Subcutaneous abdominal adipose tissue (tissue), 5 donors: ENCODE measurements at regions not wholly inside any gene's neighbourhood (a gene's known extent, or its start where the extent isn't known, plus 50 kb on each side); places are given as distances from the start of the nearest gene placed in this dataset.

Source experiments
- H3K27ac ChIP-seq: one replicate; pipeline ENCODE4 v1.7.0; 2013; ENCODE audit warnings: low read depth, mild to moderate bottlenecking, inconsistent platforms, low read length, moderate library complexity
- H3K27me3 ChIP-seq, 5 donors: one replicate each; pipeline ENCODE4 v1.7.0; 2013; ENCODE audit warnings: low read length in 5 of 5, inconsistent platforms in 1 of 5; ENCODE audit not compliant: control insufficient read depth in 5 of 5, insufficient read depth in 4 of 5
- H3K36me3 ChIP-seq, 5 donors: one replicate each; pipeline ENCODE4 v1.7.0; 2013; ENCODE audit warnings: low read length in 5 of 5; ENCODE audit not compliant: control insufficient read depth in 5 of 5, insufficient read depth in 5 of 5
- H3K4me1 ChIP-seq, 5 donors: one replicate each; pipeline ENCODE4 v1.7.0; 2013; ENCODE audit warnings: low read length in 5 of 5, mild to moderate bottlenecking in 3 of 5, moderate library complexity in 1 of 5; ENCODE audit not compliant: control insufficient read depth in 5 of 5, insufficient read depth in 5 of 5
- H3K4me3 ChIP-seq, 5 donors: one replicate each; pipeline ENCODE4 v1.7.0; 2013; ENCODE audit warnings: low read length in 5 of 5, low read depth in 1 of 5
- H3K9ac ChIP-seq, 5 donors: one replicate each; pipeline ENCODE4 v1.7.0; 2013; ENCODE audit warnings: low read length in 5 of 5, mild to moderate bottlenecking in 4 of 5, moderate library complexity in 3 of 5
- H3K9me3 ChIP-seq, 5 donors: one replicate each; pipeline ENCODE4 v1.7.0; 2013; ENCODE audit warnings: low read length in 5 of 5; ENCODE audit not compliant: control insufficient read depth in 5 of 5
- donor health status: healthy.
- donor health status: healthy.
- donor health status: healthy.
- donor health status: healthy.
- donor health status: healthy.

GRCh38 chr5:92749943-92750342, 831.1 kb downstream of the NR2F1-AS1 start:
- Histone ChIP-seq H3K4me1 (no peaks in the 10 kb centered on the region), H3K27ac (no peak overlapping the region), H3K9ac (no peak overlapping the region), H3K27me3 (no peaks in the 10 kb centered on the region), H3K9me3 (no peaks in the 10 kb centered on the region), H3K4me3 (no peak overlapping the region), H3K36me3 (no peaks in the 10 kb centered on the region)

GRCh38 chr5:92748072-92748676, 832.8 kb downstream of the NR2F1-AS1 start:
- Histone ChIP-seq H3K4me1 (no peaks in the 10 kb centered on the region), H3K9me3 (no peaks in the 10 kb centered on the region), H3K9ac (no peak overlapping the region), H3K27ac (no peak overlapping the region), H3K4me3 (no peak overlapping the region), H3K36me3 (no peaks in the 10 kb centered on the region), H3K27me3 (no peaks in the 10 kb centered on the region)

GRCh38 chr5:92741906-92742305, 839.1 kb downstream of the NR2F1-AS1 start:
- Histone ChIP-seq H3K9ac (no peak overlapping the region), H3K36me3 (no peaks in the 10 kb centered on the region), H3K4me3 (no peak overlapping the region)

GRCh38 chr5:92734211-92734940, 846.6 kb downstream of the NR2F1-AS1 start:
- no peak overlapping the region for H3K27ac ChIP-seq
- peaks cover 0 to 8% (median 0%) of the 10 kb centered on the region in 5 donors for H3K9me3 ChIP-seq
- H3K27me3 ChIP-seq = no peaks in the 10 kb centered on the region
- no peaks in the 10 kb centered on the region for H3K4me1 ChIP-seq
- no peak overlapping the region for H3K9ac ChIP-seq
- H3K36me3 ChIP-seq = no peaks in the 10 kb centered on the region
- no peak overlapping the region for H3K4me3 ChIP-seq

More at GRCh38 chr5:92741906-92742305, 839.1 kb downstream of the NR2F1-AS1 start:
- Histone ChIP-seq H3K4me1 (no peaks in the 10 kb centered on the region), H3K9me3 (peaks cover 0 to 4% (median 0%) of the 10 kb centered on the region in 5 donors), H3K27ac (no peak overlapping the region), H3K27me3 (no peaks in the 10 kb centered on the region)

- no peak overlapping the region for H3K9ac ChIP-seq
- no peaks in the 10 kb centered on the region for H3K9me3 ChIP-seq
- no peak overlapping the region for H3K4me3 ChIP-seq
- no peak overlapping the region for H3K27ac ChIP-seq
- no peaks in the 10 kb centered on the region for H3K27me3 ChIP-seq
- H3K36me3 ChIP-seq = no peaks in the 10 kb centered on the region
- no peaks in the 10 kb centered on the region for H3K4me1 ChIP-seq
Observed at GRCh38 chr5:92730486-92730885, 850.5 kb downstream of the NR2F1-AS1 start.

- no peak overlapping the region for H3K9ac ChIP-seq
- no peak overlapping the region for H3K4me3 ChIP-seq
- no peaks in the 10 kb centered on the region for H3K9me3 ChIP-seq
- no peaks in the 10 kb centered on the region for H3K36me3 ChIP-seq
- no peak overlapping the region for H3K27ac ChIP-seq
- H3K4me1 ChIP-seq = no peaks in the 10 kb centered on the region
- H3K27me3 ChIP-seq = no peaks in the 10 kb centered on the region
Observed at GRCh38 chr5:92729088-92729487, 851.9 kb downstream of the NR2F1-AS1 start.

- H3K4me3 ChIP-seq = no peak overlapping the region
- H3K27me3 ChIP-seq = no peaks in the 10 kb centered on the region
- no peaks in the 10 kb centered on the region for H3K9me3 ChIP-seq
- H3K4me1 ChIP-seq = no peaks in the 10 kb centered on the region
- no peak overlapping the region for H3K9ac ChIP-seq
- H3K27ac ChIP-seq = no peak overlapping the region
- no peaks in the 10 kb centered on the region for H3K36me3 ChIP-seq
Observed at GRCh38 chr5:92715946-92716520, 865.0 kb downstream of the NR2F1-AS1 start.

GRCh38 chr5:92713826-92714225, 867.2 kb downstream of the NR2F1-AS1 start:
- no peaks in the 10 kb centered on the region for H3K9me3 ChIP-seq
- no peak overlapping the region for H3K9ac ChIP-seq
- H3K27ac ChIP-seq = no peak overlapping the region
- H3K27me3 ChIP-seq = no peaks in the 10 kb centered on the region
- H3K4me3 ChIP-seq = no peak overlapping the region
- H3K4me1 ChIP-seq = no peaks in the 10 kb centered on the region
- H3K36me3 ChIP-seq = no peaks in the 10 kb centered on the region

- no peak overlapping the region for H3K4me3 ChIP-seq
- no peaks in the 10 kb centered on the region for H3K4me1 ChIP-seq
- no peak overlapping the region for H3K9ac ChIP-seq
- no peaks in the 10 kb centered on the region for H3K9me3 ChIP-seq
- H3K27ac ChIP-seq = no peak overlapping the region
- H3K36me3 ChIP-seq = no peaks in the 10 kb centered on the region
- no peaks in the 10 kb centered on the region for H3K27me3 ChIP-seq
Observed at GRCh38 chr5:92713335-92713743, 867.7 kb downstream of the NR2F1-AS1 start.

- no peak overlapping the region for H3K9ac ChIP-seq
Observed at GRCh38 chr5:92711956-92712355, 869.1 kb downstream of the NR2F1-AS1 start.

More at GRCh38 chr5:92711956-92712355, 869.1 kb downstream of the NR2F1-AS1 start:
- H3K4me3 ChIP-seq = no peak overlapping the region
- no peaks in the 10 kb centered on the region for H3K36me3 ChIP-seq
- H3K4me1 ChIP-seq = no peaks in the 10 kb centered on the region
- H3K27ac ChIP-seq = no peak overlapping the region
- no peaks in the 10 kb centered on the region for H3K9me3 ChIP-seq
- H3K27me3 ChIP-seq = no peaks in the 10 kb centered on the region
